ENCODE measurements at regions not wholly inside any gene's neighbourhood (a gene's known extent, or its start where the extent isn't known, plus 50 kb on each side); places are given as distances from the start of the nearest gene placed in this dataset.

DNA sequence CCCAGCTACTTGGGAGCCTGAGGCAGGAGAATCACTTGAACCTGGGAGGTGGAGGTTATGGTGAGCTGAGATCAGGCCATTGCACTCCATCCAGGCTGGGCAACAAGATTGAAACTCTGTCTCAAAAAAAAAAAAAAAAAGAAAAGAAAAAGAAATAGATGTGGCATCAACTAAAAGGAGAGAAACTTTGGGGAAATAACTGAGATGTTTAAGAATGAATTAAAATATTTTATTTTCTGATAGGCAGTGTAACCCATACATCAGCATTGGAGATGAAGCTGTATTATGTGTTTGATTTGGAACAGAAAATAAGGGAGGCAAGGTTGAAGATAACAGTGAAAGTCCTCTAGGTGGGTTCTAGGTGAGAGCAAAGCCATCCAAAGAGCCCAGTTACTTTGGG is 110.7 kb upstream of the HNRNPA3 start:
- Histone ChIP-seq H3K27me3 (peaks cover 0 to 7% (median 0%) of the 10 kb centered on the region in 7 donors), H3K9me3 (peaks cover 0 to 8% (median 0%) of the 10 kb centered on the region in 11 donors), H3K4me3 (no peak overlapping the region), H3K36me3 (no peaks in the 10 kb centered on the region), H3K27ac (no peak overlapping the region), H3K4me1 (peaks cover 0 to 5% (median 0%) of the 10 kb centered on the region in 9 donors)
- TF ChIP-seq, protein P1, sequence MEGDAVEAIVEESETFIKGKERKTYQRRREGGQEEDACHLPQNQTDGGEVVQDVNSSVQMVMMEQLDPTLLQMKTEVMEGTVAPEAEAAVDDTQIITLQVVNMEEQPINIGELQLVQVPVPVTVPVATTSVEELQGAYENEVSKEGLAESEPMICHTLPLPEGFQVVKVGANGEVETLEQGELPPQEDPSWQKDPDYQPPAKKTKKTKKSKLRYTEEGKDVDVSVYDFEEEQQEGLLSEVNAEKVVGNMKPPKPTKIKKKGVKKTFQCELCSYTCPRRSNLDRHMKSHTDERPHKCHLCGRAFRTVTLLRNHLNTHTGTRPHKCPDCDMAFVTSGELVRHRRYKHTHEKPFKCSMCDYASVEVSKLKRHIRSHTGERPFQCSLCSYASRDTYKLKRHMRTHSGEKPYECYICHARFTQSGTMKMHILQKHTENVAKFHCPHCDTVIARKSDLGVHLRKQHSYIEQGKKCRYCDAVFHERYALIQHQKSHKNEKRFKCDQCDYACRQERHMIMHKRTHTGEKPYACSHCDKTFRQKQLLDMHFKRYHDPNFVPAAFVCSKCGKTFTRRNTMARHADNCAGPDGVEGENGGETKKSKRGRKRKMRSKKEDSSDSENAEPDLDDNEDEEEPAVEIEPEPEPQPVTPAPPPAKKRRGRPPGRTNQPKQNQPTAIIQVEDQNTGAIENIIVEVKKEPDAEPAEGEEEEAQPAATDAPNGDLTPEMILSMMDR (IDR thresholded peaks at IDR 0.05), result no peak
- DNase-seq (no peak), ATAC-seq (no peak)
- intact Hi-C loops (cut with DNase I), result no loop called here

DNA sequence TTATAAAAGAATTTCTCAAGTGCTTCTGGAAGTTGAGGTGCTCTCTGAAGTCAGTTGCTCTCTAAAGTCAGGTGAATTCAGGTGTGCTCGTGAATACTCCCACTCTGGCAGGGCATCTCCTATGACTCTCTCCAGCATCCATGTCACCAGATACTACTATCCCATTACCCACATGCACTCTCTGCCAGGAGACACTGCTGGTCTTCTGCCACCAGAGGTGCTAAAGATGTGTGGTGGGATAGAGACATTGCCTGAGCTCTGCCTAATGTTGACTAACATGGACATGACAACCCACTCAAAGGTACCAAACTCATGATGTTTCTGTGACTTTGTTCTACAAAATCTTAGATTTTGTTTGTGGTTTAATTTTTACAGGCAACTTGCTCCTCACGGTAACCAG is 106.4 kb upstream of the HNRNPA3 start:
- Histone ChIP-seq H3K4me3 (no peak overlapping the region), H3K36me3 (no peaks in the 10 kb centered on the region), H3K27ac (no peak overlapping the region), H3K9me3 (peaks cover 0 to 8% (median 0%) of the 10 kb centered on the region in 11 donors), H3K27me3 (peaks cover 0 to 20% (median 0%) of the 10 kb centered on the region in 7 donors), H3K4me1 (no peaks in the 10 kb centered on the region)
- intact Hi-C loops (cut with DNase I), result no loop called here
- ATAC-seq (no peak), DNase-seq (no peak)
- 81 to 88% methylated on average over 2 of the region's 2 CpGs for WGBS, 2 donors
- TF ChIP-seq, protein P1 (IDR thresholded peaks at IDR 0.05), result no peak

DNA sequence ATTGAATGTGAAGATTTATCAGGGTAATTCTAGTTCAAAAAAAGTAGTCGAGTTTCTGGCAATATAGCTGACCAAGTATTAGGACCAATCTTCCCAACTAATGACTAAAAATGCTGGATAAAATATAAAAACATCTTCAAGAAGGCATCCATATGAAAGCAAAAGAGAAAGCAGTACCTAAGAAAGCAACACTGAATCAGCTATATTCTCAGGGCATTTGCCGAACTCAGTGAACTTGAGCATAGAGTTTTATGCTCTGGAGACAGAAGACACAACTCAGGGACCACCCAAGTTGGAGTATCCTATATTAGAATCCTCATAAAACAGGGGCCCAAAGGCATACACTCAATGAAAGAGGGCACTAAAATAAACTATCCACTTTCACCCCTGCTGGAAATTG is 103.7 kb upstream of the HNRNPA3 start:
- TF ChIP-seq, protein P1 (IDR thresholded peaks at IDR 0.05), result no peak
- WGBS, 2 donors, result 79 to 87% methylated on average over 2 of the region's 2 CpGs
- ATAC-seq, result no peak

DNA sequence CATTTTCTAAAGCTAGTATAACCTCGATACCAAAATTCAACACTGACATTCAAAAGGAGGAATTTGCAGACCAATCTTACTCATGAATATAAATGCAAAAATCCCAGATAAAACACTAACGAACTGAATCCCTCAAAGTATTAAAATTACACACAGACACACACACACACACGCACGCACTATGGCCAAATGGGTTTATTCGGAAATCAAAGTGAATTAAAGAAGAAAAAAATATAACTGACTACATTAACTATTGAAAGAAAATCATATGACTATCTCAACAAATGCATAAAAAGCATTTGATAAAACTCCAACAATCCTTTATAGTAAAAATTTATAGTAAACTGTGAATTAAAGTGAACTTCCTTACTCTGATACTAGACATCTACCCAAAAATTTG is 97.9 kb upstream of the HNRNPA3 start:
- no peak overlapping the region for H3K4me3 ChIP-seq

More for the DNA sequence above, 103.7 kb upstream of the HNRNPA3 start:
- peaks cover 0 to 20% (median 0%) of the 10 kb centered on the region in 7 donors for H3K27me3 ChIP-seq
- no peaks in the 10 kb centered on the region for H3K9me3 ChIP-seq
- DNase-seq, result no peak
- no peak overlapping the region for H3K4me3 ChIP-seq
- no peaks in the 10 kb centered on the region for H3K4me1 ChIP-seq
- H3K36me3 ChIP-seq, result no peaks in the 10 kb centered on the region
- no peak overlapping the region for H3K27ac ChIP-seq
- intact Hi-C loops (cut with DNase I), result no loop called here

More for the DNA sequence above, 97.9 kb upstream of the HNRNPA3 start:
- Histone ChIP-seq H3K36me3 (no peaks in the 10 kb centered on the region), H3K9me3 (peaks cover 0 to 4% (median 0%) of the 10 kb centered on the region in 11 donors), H3K27ac (no peak overlapping the region), H3K4me1 (no peaks in the 10 kb centered on the region), H3K27me3 (peaks cover 0 to 8% (median 0%) of the 10 kb centered on the region in 7 donors)
- TF ChIP-seq, protein P1 (IDR thresholded peaks at IDR 0.05), result no peak
- intact Hi-C loops (cut with DNase I), result no loop called here
- 96 to 97% methylated on average over 5 of the region's 5 CpGs for WGBS, 2 donors
- ATAC-seq, result no peak
- no peak for DNase-seq

All from heart right ventricle (tissue), 16 donors.